ENCODE measurements at regions not wholly inside any gene's neighbourhood (a gene's known extent, or its start where the extent isn't known, plus 50 kb on each side); places are given as distances from the start of the nearest gene placed in this dataset.

GRCh38 chr2:54065411-54065810 is 50.0 kb upstream of the ACYP2 start:
- no peak for TF ChIP-seq CTCF (IDR thresholded peaks at IDR 0.05; ENCODE audit: insufficient read depth, low read length, poor library complexity, severe bottlenecking)
- no peak for DNase-seq (ENCODE audit: extremely low read depth, insufficient read length)
- Histone ChIP-seq H3K36me3 (ENCODE audit: control insufficient read depth, insufficient read depth, low read length) (no peaks in the 10 kb centered on the region), H3K4me3 (replicated peaks; ENCODE audit: low read depth, low read length) (no peak overlapping the region), H3K27me3 (replicated peaks; ENCODE audit: control insufficient read depth, insufficient read depth, low read length) (no peaks in the 10 kb centered on the region)

DNA sequence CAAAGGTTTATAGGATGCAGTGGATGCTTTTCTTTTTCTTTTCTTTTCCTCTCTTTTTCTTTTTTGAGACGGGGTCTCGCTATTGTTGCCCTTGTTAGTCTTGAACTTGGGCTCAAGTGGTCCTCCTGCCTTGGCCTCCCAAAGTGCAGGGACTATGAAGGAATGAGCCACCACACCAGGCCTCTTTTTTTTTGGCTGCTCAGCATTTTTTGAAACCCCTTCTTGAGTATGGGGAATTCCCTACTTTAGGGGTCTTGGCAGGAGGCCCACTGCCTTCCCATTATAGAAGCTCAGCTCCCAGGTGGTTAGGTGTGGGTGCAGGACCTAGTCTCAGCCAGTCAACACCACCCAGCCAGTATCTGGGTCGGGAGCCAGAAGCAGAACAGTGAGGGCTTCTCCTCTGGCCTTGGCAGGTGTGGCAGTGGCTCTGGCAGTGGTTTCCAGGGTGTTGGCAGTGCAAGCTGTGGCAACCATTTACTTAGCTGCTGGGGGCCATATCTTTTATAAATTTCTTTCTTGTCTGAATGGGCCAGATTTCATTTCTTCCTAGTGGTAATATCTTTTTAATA is 51.4 kb upstream of the ACYP2 start:
- Histone ChIP-seq H3K4me3 (replicated peaks; ENCODE audit: low read depth, low read length) (no peak overlapping the region), H3K36me3 (ENCODE audit: control insufficient read depth, insufficient read depth, low read length) (no peaks in the 10 kb centered on the region), H3K27me3 (replicated peaks; ENCODE audit: control insufficient read depth, insufficient read depth, low read length) (no peaks in the 10 kb centered on the region; the same call in 1 of the 2 replicates)
- no peak for DNase-seq (ENCODE audit: extremely low read depth, insufficient read length)
- TF ChIP-seq CTCF (IDR thresholded peaks at IDR 0.05; ENCODE audit: insufficient read depth, low read length, poor library complexity, severe bottlenecking) = no peak

GRCh38 chr2:54062401-54062800 is 53.0 kb upstream of the ACYP2 start:
- H3K36me3 ChIP-seq (ENCODE audit: control insufficient read depth, insufficient read depth, low read length) = no peaks in the 10 kb centered on the region
- no peak for TF ChIP-seq CTCF (IDR thresholded peaks at IDR 0.05; ENCODE audit: insufficient read depth, low read length, poor library complexity, severe bottlenecking)
- no peak for DNase-seq (ENCODE audit: extremely low read depth, insufficient read length)
- H3K4me3 ChIP-seq (replicated peaks; ENCODE audit: low read depth, low read length) = no peak overlapping the region
- no peaks in the 10 kb centered on the region; the same call in 1 of the 2 replicates for H3K27me3 ChIP-seq (replicated peaks; ENCODE audit: control insufficient read depth, insufficient read depth, low read length)

DNA sequence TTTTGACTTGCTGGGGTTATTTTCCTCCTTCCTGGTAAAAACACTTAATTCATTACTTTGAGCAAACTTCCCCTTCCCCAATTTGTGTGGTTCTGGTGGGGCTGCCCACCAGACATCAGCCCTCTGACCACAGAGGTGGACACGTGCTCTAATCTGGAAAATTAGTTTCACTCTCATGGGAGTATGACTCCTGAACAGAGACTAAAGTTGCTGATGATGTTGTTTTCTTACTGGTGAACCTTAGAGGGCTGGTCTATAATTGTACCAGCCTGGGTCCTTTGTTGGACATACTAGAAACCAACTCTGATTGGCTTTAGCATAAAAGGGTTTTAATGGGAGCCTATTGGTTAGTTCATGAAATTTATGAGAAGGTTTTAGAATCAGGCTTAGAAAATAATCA is 54.1 kb upstream of the ACYP2 start:
- H3K36me3 ChIP-seq (ENCODE audit: control insufficient read depth, insufficient read depth, low read length) = no peaks in the 10 kb centered on the region
- no peak for DNase-seq (ENCODE audit: extremely low read depth, insufficient read length)
- no peak overlapping the region for H3K4me3 ChIP-seq (replicated peaks; ENCODE audit: low read depth, low read length)
- H3K27me3 ChIP-seq (replicated peaks; ENCODE audit: control insufficient read depth, insufficient read depth, low read length) = no peaks in the 10 kb centered on the region; the same call in 1 of the 2 replicates
- no peak for TF ChIP-seq CTCF (IDR thresholded peaks at IDR 0.05; ENCODE audit: insufficient read depth, low read length, poor library complexity, severe bottlenecking)

DNA sequence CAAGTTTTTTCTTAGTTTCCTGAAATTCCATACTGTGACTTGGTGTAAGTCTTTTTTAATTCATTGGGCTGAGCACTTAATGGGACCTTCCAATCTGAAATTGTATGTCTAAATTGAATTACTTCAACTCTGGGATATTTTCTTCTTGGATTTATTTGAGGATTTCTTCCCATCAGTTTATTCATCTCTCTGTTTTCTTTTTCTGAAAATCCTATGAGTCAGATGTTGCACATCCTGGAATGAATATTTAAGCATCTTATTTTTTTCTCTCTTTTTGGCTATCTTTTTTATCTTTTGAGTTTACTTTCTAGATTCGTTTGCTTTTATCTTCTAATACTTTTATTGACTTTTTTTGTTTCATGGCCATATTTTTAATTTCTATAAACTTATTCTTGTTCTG is 55.4 kb upstream of the ACYP2 start:
- DNase-seq (ENCODE audit: extremely low read depth, insufficient read length) = no peak
- no peak for TF ChIP-seq CTCF (IDR thresholded peaks at IDR 0.05; ENCODE audit: insufficient read depth, low read length, poor library complexity, severe bottlenecking)
- H3K27me3 ChIP-seq (replicated peaks; ENCODE audit: control insufficient read depth, insufficient read depth, low read length) = no peaks in the 10 kb centered on the region; the same call in 1 of the 2 replicates
- no peak overlapping the region for H3K4me3 ChIP-seq (replicated peaks; ENCODE audit: low read depth, low read length)
- no peaks in the 10 kb centered on the region for H3K36me3 ChIP-seq (ENCODE audit: control insufficient read depth, insufficient read depth, low read length)

DNA sequence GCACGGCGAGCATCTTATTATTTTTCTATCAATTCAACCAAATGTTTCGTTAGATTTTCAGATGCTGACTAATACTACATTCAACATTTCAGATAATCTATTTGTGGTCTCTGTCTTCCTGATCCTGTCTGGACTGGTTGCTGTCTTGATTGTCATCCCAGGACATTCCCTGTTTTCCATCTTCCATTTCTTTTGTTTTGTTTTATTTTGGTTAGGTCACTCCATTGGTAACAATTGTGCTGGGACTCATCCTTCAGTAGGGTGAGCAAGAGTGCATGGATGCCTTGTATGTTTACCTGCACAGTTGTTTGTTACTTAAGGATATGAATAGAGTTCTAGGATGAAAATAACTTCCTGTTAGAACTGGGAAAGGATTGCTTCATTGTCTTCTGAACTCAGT is 55.9 kb upstream of the ACYP2 start:
- H3K36me3 ChIP-seq (ENCODE audit: control insufficient read depth, insufficient read depth, low read length) = no peaks in the 10 kb centered on the region
- TF ChIP-seq CTCF (IDR thresholded peaks at IDR 0.05; ENCODE audit: insufficient read depth, low read length, poor library complexity, severe bottlenecking) = no peak

More for the DNA sequence above, 55.9 kb upstream of the ACYP2 start:
- Histone ChIP-seq H3K27me3 (replicated peaks; ENCODE audit: control insufficient read depth, insufficient read depth, low read length) (no peaks in the 10 kb centered on the region; the same call in 1 of the 2 replicates), H3K4me3 (replicated peaks; ENCODE audit: low read depth, low read length) (no peak overlapping the region)
- no peak for DNase-seq (ENCODE audit: extremely low read depth, insufficient read length)

Measured in GM06990 (cell line).